HG02885 (cell line): ENCODE measurements at regions not wholly inside any gene's neighbourhood (a gene's known extent, or its start where the extent isn't known, plus 50 kb on each side); places are given as distances from the start of the nearest gene placed in this dataset.
"Not testable (repeated sequence)": the region's sequence is repeated elsewhere in the genome, so short reads cannot be mapped to it uniquely, and the experiment has no call there.

ENCODE experiments used
- ATAC-seq: cut with Tn5 transposase; IDR thresholded peaks from one replicate; pipeline ENCODE4 v1.9.1; 2021; ENCODE audit warnings: mild to moderate bottlenecking; ENCODE audit not compliant: unreplicated experiment, poor library complexity

DNA sequence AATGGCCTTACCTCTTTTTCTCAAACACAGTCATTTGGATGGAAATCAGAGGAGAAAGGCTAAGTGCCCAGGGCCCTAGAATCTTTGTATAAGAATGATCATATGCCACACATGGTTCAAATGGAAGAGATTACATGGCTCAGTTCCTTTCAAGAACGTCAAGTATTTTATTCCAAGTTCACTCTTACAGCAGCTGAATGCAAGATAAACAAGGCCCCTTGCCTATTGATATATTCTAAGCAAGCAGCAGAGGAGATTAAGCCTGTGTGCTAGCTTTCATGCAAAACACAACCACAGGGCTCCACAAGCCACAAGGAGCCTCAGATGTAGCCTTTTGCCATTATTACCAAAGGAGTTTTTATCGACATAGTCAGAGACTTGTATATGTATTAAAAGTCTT is 55.3 kb upstream of the SLCO6A1 start:
- no peak for ATAC-seq

- ATAC-seq: peak; percentile 37
Observed at GRCh38 chr5:102554728-102555127, 55.9 kb upstream of the SLCO6A1 start.

DNA sequence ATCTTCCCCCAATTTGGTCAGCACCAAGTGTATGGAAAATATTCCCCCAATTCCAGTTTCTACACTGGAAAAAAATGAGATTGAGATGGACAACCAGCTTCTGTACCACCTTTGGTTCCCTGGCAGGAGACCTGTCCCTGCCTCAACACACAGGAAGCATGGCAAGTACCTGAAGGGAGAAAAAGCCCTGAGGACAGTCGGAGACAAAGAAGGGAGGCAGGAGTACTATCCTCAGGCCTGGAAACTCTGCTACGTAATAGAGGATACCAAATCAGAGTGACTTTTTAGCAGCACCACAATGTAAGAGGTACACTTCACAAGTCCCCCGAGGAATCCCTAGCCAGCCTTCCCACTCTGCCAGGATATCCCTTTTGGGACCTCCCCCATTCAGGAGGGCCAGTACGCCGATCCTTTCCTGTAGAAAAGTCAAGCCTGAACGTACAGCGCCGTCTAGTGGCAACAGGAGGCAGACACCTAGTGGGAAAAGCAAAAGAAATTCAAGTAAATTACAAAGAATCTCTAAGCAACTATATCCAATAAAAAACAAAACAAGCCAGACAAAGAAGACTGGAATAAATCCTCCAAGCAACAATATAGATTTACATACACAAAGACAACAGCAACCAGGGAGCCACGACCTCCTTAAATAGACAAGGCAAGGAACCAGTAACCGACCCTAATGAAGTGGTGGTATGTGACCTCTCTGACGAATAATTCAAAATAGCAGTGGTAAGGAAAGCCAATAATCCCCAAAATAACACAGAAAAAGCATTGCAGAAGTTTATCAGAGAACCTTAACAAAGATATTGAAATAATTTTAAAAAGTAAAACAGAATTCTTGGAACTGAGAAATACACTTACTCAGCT is 63.3 kb upstream of the SLCO6A1 start:
- ATAC-seq: peak; percentile 86

DNA sequence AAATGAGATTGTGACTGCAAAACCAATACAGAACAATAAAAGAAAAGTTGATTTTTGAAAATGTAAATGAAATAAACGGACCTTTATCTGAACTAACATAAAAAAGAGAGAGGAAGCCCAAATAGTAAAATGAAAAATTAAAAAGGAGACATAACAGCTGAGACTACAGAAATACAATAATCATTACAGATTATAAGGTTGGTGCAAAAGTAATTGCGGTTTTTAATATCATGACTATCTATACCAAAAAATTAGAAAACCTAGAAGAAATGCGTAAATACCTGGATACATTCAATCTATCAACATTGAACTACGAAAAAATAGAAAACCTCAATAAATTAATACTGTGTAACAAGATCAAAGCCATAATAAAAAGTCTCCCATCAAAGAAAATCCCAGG is 71.9 kb upstream of the SLCO6A1 start:
- no peak for ATAC-seq

DNA sequence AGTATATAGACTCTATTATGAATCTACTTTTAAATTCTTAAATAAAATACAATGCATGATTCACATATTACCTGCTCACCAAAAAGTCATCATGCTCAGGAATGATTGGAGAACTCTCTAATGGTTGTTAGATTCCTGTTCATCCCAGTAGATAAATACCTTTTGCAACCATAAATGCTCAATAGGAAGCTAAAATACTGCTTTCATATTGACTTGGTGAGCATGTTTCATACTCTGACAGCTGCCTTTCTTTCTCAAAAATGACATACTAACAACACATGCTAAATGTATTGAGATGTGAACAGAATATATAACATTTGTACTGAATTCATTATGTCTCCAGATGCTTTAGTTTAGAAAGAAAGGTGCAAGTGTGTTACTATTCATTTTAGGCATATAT is 79.6 kb upstream of the SLCO6A1 start:
- no peak for ATAC-seq

DNA sequence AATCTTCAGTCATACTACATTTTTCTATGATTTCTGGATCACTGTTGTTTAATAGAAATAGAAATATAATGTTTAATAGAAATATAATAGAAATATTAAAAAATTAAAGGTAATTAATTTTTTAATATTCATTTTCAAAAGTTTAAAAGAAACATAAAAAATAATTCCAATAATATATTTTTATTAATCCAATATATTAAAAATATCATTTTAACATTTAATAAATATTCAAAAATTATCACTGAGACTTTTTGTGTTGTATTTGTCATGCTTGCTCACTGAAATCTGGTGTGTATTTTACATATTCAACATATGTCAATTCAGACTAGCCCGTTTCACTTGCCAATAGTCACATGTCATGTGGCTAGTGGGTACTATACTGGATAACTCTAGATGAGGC is 80.6 kb upstream of the SLCO6A1 start:
- no peak for ATAC-seq

GRCh38 chr5:102581011-102581410 is 82.2 kb upstream of the SLCO6A1 start:
- ATAC-seq: no peak

DNA sequence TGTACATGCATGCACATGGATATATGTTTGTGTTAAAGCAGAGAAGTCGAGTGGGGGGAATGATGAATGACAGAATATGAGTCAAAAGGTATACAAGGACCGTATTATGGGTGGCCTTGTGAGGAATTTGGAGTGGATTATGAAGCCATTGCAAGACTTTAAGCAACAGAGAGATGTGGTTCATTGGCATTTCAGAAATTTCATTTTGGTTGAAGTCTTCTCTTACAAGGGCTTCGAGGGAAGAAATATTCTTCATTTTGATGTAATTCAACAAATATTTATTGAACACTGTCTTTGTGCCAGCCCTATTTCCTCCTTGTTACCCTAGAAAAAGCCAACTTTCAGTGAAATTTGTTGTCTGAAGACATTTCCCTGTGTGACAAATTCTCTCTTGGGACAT is 83.9 kb upstream of the SLCO6A1 start:
- no peak for ATAC-seq

DNA sequence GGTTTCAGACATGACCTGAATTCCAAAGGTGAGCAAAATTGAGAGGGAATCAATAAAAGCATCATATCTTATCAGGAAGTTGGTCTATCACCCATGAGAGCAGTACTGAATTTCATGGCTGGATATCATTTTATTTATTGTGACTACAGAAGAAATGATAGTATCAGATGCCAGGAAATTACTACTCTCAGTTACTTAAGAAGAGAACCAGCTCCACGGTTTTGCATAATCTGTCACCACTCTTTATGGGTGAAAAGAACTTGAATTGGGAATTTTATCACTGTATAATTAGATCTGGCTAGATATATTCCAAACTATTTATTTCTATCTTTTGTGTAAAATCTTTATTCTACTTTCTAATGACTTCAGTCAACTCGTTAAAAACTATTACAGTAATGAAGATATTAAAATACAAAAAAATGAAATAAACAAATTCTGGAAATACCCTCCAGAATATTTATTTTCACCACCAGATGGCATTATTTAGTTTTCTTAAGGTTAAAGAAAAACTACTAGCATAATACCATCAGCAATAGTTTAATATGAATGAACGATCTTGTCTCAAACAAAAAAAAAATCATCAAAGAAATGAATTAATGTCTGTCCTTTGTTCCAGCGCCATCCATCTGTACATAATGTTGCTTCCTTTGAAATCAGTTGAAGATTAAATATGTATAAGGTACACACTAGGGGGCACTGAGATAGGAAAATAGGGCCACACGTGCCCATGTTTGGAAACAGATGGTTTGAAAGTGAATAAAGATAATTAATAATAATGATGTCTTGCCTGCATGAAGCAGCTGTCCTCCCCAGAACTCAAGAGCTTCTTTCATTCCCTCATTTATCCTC is 84.7 kb upstream of the SLCO6A1 start:
- no peak for ATAC-seq

GRCh38 chr5:102589661-102590060 is 90.9 kb upstream of the SLCO6A1 start:
- no peak for ATAC-seq

GRCh38 chr5:102590467-102590866 is 91.7 kb upstream of the SLCO6A1 start:
- ATAC-seq: no peak

- peak; percentile 80 for ATAC-seq
Observed at GRCh38 chr5:102591650-102592049, 92.8 kb upstream of the SLCO6A1 start.

DNA sequence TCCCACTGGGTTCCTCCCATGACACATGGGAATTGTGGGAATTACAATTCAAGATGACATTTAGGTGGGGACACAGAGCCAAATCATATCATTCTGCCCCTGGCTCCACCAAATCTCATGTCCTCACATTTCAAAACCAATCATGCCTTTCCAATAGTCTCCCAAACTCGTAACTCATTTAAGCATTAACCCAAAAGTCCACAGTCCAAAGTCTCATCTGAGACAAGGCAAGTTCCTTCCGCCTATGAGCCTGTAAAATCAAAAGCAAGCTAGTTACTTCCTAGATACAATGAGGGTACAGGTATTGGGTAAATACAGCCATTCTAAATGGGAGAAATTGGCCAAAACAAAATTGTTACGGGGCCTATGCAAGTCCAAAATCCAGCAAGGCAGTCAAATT is 93.8 kb upstream of the SLCO6A1 start:
- not testable (repeated sequence) for ATAC-seq

- ATAC-seq: no peak
Observed at GRCh38 chr5:102594192-102594591, 95.4 kb upstream of the SLCO6A1 start.

DNA sequence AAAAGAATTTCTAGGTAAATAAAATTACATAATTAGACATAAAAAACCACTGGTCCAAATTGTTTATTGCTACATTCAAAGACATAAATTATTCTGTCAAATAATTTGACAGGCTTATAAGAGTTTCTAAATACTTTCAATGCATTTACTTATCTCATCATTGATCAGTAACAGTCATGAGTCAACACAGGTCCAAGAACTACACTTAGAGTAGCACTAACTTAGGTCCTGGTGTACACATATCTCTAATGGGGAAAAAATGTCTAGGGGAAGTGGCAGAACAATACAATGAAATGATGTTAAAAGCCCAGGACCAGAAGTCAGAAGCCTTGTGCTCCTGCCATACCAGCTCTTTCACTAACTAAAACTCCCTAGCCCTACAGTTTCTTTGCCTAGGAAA is 96.5 kb upstream of the SLCO6A1 start:
- no peak for ATAC-seq

DNA sequence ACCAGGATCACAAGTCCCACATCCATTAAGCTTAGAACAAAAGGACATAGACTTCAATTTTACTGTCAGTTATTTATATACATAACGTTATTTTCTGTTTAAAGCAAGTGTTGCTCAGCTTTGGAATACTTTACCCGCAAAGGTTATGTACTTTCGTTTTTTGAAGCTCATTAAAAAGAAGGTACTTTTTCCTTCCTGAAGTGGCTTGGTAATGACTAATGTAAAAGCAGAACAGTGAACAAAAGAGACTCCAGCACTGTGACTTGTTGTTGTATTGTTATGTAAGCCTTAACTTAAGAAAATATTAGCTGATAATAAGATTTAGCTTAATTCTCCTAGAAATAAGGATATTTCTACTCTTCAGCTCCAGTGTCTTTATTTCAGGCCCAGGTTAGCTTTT is 97.3 kb upstream of the SLCO6A1 start:
- ATAC-seq: peak; percentile 73

GRCh38 chr5:102596951-102597350 is 98.2 kb upstream of the SLCO6A1 start:
- no peak for ATAC-seq

DNA sequence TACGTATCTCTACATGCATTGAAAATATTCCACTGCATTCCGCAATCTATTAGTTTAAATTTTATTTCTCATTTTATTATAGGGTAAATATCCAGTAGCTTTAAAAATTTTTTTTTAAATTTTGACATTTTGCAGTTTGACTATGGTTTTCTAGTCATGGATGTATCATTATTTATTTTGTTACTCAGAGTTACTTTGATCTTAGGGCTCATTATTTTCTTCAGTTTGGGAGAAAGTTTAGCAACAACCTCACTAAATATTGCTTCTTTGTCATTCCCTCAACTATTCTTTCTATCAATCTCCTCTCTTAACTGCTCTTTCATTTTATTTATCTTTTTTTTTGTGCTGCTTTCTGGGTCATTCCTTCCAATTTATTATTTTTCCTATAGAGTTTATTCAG is 100.5 kb upstream of the SLCO6A1 start:
- no peak for ATAC-seq

- ATAC-seq: no peak
Observed at GRCh38 chr5:102600964-102601363, 102.2 kb upstream of the SLCO6A1 start.

DNA sequence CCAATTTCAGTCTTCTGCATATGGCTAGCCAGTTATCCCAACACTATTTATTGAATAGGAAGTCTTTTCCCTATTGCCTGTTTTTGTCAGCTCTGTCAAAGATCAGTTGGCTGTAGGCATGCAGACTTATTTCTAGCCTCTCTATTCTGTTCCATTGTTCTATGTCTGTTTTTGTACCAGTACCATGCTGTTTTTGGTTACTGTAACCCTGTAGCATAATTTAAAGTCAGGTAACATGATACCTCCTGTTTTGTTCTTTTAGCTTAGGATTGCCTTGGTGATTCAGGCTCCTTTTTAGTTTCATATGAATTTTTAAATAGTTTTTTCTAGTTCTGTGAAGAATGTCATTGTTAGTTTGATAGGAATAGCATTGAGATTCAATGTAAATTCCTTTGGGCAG is 104.9 kb upstream of the SLCO6A1 start:
- ATAC-seq: no peak

- ATAC-seq: no peak
Observed at GRCh38 chr5:102608414-102608813, 109.6 kb upstream of the SLCO6A1 start.
